Thymus (tissue), 11 donors: ENCODE measurements at regions not wholly inside any gene's neighbourhood (a gene's known extent, or its start where the extent isn't known, plus 50 kb on each side); places are given as distances from the start of the nearest gene placed in this dataset.
"Not testable (repeated sequence)": the region's sequence is repeated elsewhere in the genome, so short reads cannot be mapped to it uniquely, and the experiment has no call there.

Experiments used
- DNase-seq, 9 donors: peaks; one replicate each; pipeline ENCODE4 v3.0.0-alpha.2; 2013; ENCODE audit warnings: low spot score in 9 of 9, low read depth in 6 of 9, missing footprints in 1 of 9
- H3K27ac ChIP-seq, 2 donors: one replicate each; pipeline ENCODE4 v1.5.1; 2013; ENCODE audit warnings: control low read depth in 1 of 2, low read depth in 1 of 2, low read length in 1 of 2, mild to moderate bottlenecking in 1 of 2, moderate library complexity in 1 of 2
- H3K27me3 ChIP-seq, 2 donors: one replicate each; pipeline ENCODE4 v1.5.1; 2013; ENCODE audit warnings: low read length in 1 of 2; ENCODE audit not compliant: control insufficient read depth in 2 of 2, insufficient read depth in 1 of 2
- H3K36me3 ChIP-seq, 2 donors: one replicate each; pipeline ENCODE4 v1.5.1; 2013; ENCODE audit warnings: low read length in 1 of 2, mild to moderate bottlenecking in 1 of 2, moderate library complexity in 1 of 2; ENCODE audit not compliant: control insufficient read depth in 2 of 2, insufficient read depth in 2 of 2
- H3K4me1 ChIP-seq, 2 donors: one replicate each; pipeline ENCODE4 v1.5.1; 2013; ENCODE audit warnings: low read length in 2 of 2; ENCODE audit not compliant: control insufficient read depth in 2 of 2, insufficient read depth in 2 of 2
- H3K4me3 ChIP-seq, 2 donors: one replicate each; pipeline ENCODE4 v1.5.1; 2013; ENCODE audit warnings: low read length in 2 of 2, control low read depth in 1 of 2, mild to moderate bottlenecking in 1 of 2
- H3K9me3 ChIP-seq, 2 donors: one replicate each; pipeline ENCODE4 v1.5.1; 2013; ENCODE audit warnings: low read length in 1 of 2, mild to moderate bottlenecking in 1 of 2; ENCODE audit not compliant: control insufficient read depth in 2 of 2, insufficient read depth in 1 of 2
- WGBS: extraction: QIAGEN DNeasy Blood & Tissue Kit; methylation state at CpG from one replicate; pipeline ENCODE4 v1.1.7; 2013; 5-methylcytosine and 5-hydroxymethylcytosine counted together
- donor health status: healthy.

GRCh38 chr4:173475751-173476150, 54.3 kb downstream of the HAND2 start:
- H3K27ac ChIP-seq: no peak overlapping the region
- H3K4me1 ChIP-seq: no peaks in the 10 kb centered on the region
- H3K4me3 ChIP-seq: no peak overlapping the region
- no peaks in the 10 kb centered on the region for H3K27me3 ChIP-seq
- DNase-seq: no peak
- no peaks in the 10 kb centered on the region for H3K36me3 ChIP-seq
- no peaks in the 10 kb centered on the region for H3K9me3 ChIP-seq

DNA sequence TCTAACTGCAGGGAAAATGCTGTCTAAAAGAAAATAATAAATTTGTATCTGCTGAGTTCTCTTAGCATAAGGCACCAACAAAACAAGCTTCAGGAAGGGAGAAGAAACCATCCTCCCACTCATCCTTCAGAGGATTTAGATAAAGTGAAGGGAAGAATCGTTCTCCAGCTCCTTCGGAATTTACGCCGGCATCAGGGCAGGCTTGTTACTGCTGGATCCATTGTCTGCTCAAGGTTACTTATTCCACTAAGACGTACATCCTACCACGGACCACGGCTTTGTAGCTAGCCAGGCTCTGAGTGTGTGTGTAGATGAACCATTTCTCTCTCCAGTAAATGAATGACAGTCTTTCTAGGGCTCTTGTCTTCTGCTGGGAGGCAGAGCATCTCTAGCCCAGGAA, 60.4 kb downstream of the HAND2 start:
- WGBS: 99% methylated on average over 7 of the region's 7 CpGs

DNA sequence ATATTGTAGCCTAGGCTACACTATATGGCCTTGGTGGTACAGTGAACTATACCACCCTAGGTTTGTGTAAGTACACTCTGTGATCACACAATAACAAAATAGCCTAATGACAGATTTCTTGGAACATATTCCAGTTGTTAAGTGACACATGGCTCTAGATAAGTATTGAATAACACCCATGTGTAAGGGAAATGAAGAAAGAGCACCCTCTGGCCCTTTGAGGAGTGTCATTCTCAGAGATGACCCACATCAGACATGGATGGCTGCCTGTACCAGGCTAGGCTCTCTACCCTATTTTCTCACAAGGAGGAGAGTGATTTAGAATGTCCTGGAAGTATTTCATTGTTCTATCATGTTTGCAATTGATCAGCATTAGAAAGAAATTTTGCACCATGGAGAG, 61.7 kb downstream of the HAND2 start:
- H3K36me3 ChIP-seq: no peaks in the 10 kb centered on the region
- H3K9me3 ChIP-seq: no peaks in the 10 kb centered on the region
- no peak overlapping the region for H3K27ac ChIP-seq
- H3K27me3 ChIP-seq: no peaks in the 10 kb centered on the region
- DNase-seq: no peak
- H3K4me3 ChIP-seq: no peak overlapping the region
- no peaks in the 10 kb centered on the region for H3K4me1 ChIP-seq

More for the DNA sequence above, 60.4 kb downstream of the HAND2 start:
- no peaks in the 10 kb centered on the region for H3K27me3 ChIP-seq
- no peak overlapping the region for H3K4me3 ChIP-seq
- no peak overlapping the region for H3K27ac ChIP-seq
- no peak for DNase-seq
- H3K9me3 ChIP-seq: no peaks in the 10 kb centered on the region
- H3K36me3 ChIP-seq: no peaks in the 10 kb centered on the region
- H3K4me1 ChIP-seq: no peaks in the 10 kb centered on the region

DNA sequence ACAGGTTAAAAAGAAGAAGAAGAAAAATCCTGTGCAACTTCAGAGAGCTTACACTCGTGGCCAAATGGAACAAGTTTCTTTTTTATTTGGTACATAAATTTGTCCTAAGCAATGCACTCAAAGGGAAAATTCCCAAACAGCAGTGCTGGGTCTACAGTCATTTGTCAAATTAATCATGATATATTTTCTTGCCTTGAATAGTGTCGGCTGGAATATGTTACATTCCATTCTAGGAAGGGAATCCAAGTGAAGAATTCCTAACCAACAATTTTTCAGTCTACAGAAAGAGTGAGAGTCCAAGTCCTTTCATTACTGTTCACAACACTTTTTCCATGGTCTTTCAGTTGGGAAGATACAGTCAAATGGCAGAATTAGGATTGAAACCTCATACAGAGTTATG, 63.9 kb downstream of the HAND2 start:
- Histone ChIP-seq H3K27me3 (no peaks in the 10 kb centered on the region), H3K9me3 (no peaks in the 10 kb centered on the region), H3K27ac (no peak overlapping the region), H3K4me1 (no peaks in the 10 kb centered on the region), H3K36me3 (no peaks in the 10 kb centered on the region), H3K4me3 (no peak overlapping the region)
- DNase-seq: no peak
- WGBS: 96% methylated on average over 2 of the region's 2 CpGs

DNA sequence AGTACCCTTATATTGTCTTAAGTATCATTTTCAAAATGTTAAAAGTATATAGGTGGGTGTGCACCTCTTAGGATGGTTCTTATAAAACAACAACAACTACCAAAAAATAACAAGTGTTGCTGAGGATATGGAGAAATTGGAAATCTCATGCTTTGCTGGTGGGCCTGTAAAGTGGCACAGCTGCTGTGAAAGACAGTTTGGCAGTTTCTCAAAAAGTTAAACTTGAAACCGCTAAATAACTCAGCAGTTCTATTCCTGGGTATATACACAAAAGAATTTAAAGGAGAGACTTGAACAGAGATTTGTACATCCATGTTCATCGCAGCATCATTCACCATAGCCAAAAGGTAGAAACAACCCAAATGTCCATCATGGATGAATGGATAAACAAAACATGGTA, 65.5 kb downstream of the HAND2 start:
- WGBS: 97% methylated on average over 2 of the region's 2 CpGs
- H3K4me1 ChIP-seq: no peaks in the 10 kb centered on the region
- H3K9me3 ChIP-seq: no peaks in the 10 kb centered on the region
- H3K4me3 ChIP-seq: no peak overlapping the region
- no peaks in the 10 kb centered on the region for H3K36me3 ChIP-seq
- H3K27me3 ChIP-seq: no peaks in the 10 kb centered on the region
- no peak overlapping the region for H3K27ac ChIP-seq
- no peak for DNase-seq

- H3K36me3 ChIP-seq: no peaks in the 10 kb centered on the region
- no peaks in the 10 kb centered on the region for H3K9me3 ChIP-seq
- H3K4me1 ChIP-seq: no peaks in the 10 kb centered on the region
- no peak for DNase-seq
- no peak overlapping the region for H3K4me3 ChIP-seq
- no peaks in the 10 kb centered on the region for H3K27me3 ChIP-seq
- 95% methylated on average over 2 of the region's 2 CpGs for WGBS
- no peak overlapping the region for H3K27ac ChIP-seq
Measured at GRCh38 chr4:173463816-173464215, 64.9 kb upstream of the SCRG1 start.

DNA sequence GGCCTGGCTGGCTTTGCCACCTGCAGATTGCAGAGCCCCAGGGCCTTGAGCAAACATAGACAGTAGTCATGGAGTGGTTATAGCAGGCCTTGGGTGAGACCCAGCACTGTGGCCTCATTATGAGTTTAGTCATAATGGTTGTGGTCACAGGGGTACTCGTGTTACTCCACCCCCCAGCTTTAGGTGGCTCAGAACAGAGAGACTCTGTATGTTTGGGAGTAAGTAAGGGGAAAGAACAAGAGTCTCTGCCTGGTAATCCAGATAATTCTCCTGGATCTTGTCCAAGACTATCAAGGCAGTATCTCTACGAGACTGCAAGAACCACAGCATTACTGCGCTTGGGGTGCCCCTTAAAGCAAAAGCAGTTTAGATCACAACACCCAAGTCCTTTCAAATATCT, 62.3 kb upstream of the SCRG1 start:
- Histone ChIP-seq H3K36me3 (no peaks in the 10 kb centered on the region), H3K4me1 (no peaks in the 10 kb centered on the region), H3K27me3 (no peaks in the 10 kb centered on the region), H3K4me3 (no peak overlapping the region), H3K27ac (no peak overlapping the region), H3K9me3 (no peaks in the 10 kb centered on the region)
- DNase-seq: no peak
- WGBS: 97% methylated on average over 3 of the region's 3 CpGs

DNA sequence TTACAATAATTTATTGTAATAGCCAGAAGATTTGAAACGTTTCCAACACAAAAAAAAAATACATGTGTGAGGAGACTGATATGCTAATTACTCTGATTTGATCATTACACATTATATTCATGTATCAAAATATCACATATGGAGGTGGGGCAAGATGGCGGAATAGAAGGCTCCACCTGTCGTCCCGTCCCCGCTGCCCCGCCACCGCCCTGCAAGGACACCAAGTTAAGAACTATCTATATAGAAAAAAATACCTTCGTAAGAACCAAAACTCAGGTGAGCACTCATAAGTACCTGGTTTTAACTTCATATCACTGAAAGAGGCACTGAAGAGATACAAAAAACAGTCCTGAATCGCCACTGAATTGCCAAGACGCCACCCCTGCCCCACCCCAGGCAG, 60.9 kb upstream of the SCRG1 start:
- no peaks in the 10 kb centered on the region for H3K9me3 ChIP-seq
- H3K4me1 ChIP-seq: no peaks in the 10 kb centered on the region
- H3K36me3 ChIP-seq: no peaks in the 10 kb centered on the region
- no peak for DNase-seq
- H3K27ac ChIP-seq: no peak overlapping the region
- WGBS: 96% methylated on average over 10 of the region's 10 CpGs
- H3K4me3 ChIP-seq: no peak overlapping the region
- H3K27me3 ChIP-seq: no peaks in the 10 kb centered on the region

DNA sequence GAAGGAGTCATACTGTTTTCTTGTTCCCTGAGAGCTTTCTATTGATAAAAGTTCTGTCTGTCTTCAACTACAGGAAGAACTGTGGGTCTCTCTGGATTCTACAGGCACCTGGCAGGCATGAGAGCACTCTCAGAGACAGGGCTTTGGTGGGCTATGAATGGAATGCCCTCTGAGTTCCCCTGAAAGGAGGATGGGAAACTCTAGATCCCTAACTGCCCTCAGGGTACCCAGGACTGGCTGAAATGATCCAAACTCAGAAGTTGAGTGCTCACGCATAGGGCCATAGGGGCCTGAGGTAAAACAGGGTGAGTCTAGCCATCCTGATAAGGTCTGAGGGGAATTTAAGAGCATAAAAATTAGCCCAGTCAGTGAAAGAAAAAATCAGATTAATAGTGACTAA, 59.0 kb upstream of the SCRG1 start:
- H3K27ac ChIP-seq: no peak overlapping the region
- no peak for DNase-seq
- 100% methylated on average over 1 of the region's 1 CpG for WGBS
- H3K4me3 ChIP-seq: no peak overlapping the region
- H3K9me3 ChIP-seq: no peaks in the 10 kb centered on the region
- H3K4me1 ChIP-seq: no peaks in the 10 kb centered on the region
- no peaks in the 10 kb centered on the region for H3K27me3 ChIP-seq
- H3K36me3 ChIP-seq: no peaks in the 10 kb centered on the region

GRCh38 chr4:173451435-173451834, 52.5 kb upstream of the SCRG1 start:
- H3K27me3 ChIP-seq, H3K9me3 ChIP-seq, H3K36me3 ChIP-seq, DNase-seq, H3K4me3 ChIP-seq, H3K27ac ChIP-seq, H3K4me1 ChIP-seq: not testable (repeated sequence)
- WGBS: 98% methylated on average over 3 of the region's 3 CpGs
